B cell (primary cell): ENCODE measurements at regions not wholly inside any gene's neighbourhood (a gene's known extent, or its start where the extent isn't known, plus 50 kb on each side); places are given as distances from the start of the nearest gene placed in this dataset.

ENCODE experiments used
- ATAC-seq: fragments of 200-7000 bp; cut with Tn5 transposase; one replicate; pipeline ENCODE4 v1.10.0; 2021; ENCODE audit warnings: low read depth, mild to moderate bottlenecking, moderate number of reproducible peaks, moderate library complexity
- CTCF ChIA-PET: fragments of 350-600 bp; sonication (Branson Sonifier 250); formaldehyde crosslinking; loops from one replicate; lab custom pipeline; 2021; ENCODE audit warnings: antibody characterized with exemption, inconsistent platforms; lab: Charles Lee
- POLR2A ChIA-PET: fragments of 350-600 bp; sonication (Branson Sonifier 250); formaldehyde crosslinking; loops from one replicate; lab custom pipeline; 2021; ENCODE audit warnings: antibody characterized with exemption; lab: Charles Lee
- DNase-seq: peaks from one replicate; pipeline ENCODE4 v3.0.0; 2013
- H2AFZ ChIP-seq: 2 replicates; pipeline ENCODE4 v1.6.1; 2012; ENCODE audit warnings: mild to moderate bottlenecking, low read depth, low read length; ENCODE audit not compliant: insufficient read depth, poor library complexity, severe bottlenecking
- H3K27ac ChIP-seq, 2 donors: 1 replicate in 1 of 2; 2 replicates in 1 of 2; pipeline ENCODE4 v1.5.1; 2012 to 2013; ENCODE audit warnings: low read length in 2 of 2, mild to moderate bottlenecking in 2 of 2, moderate library complexity in 1 of 2
- H3K27me3 ChIP-seq, 4 experiments: fragments of 200-600 bp in 1 of 4; sonication (generic) in 1 of 4; replicated peaks in 1 of 4; 1 replicate in 2 of 4; 2 replicates in 2 of 4; pipeline versions ENCODE4 v1.6.1 to v1.7.0; 2013 to 2016; ENCODE audit warnings: low read length in 3 of 4, mild to moderate bottlenecking in 2 of 4, mixed read lengths in 1 of 4, moderate library complexity in 1 of 4; ENCODE audit not compliant: insufficient read depth in 4 of 4, control insufficient read depth in 3 of 4; ENCODE audit errors: control extremely low read depth in 1 of 4
- H3K36me3 ChIP-seq, 2 experiments: replicated peaks in 1 of 2; 1 replicate in 1 of 2; 2 replicates in 1 of 2; pipeline versions ENCODE4 v1.6.1 to v1.7.1; 2013; ENCODE audit warnings: low read length in 1 of 2; ENCODE audit not compliant: insufficient read depth in 2 of 2, control insufficient read depth in 1 of 2; ENCODE audit errors: control extremely low read depth in 1 of 2, extremely low read depth in 1 of 2
- H3K4me1 ChIP-seq, 2 donors: fragments of 200-600 bp in 1 of 2; sonication (generic) in 1 of 2; 1 replicate in 1 of 2; 2 replicates in 1 of 2; pipeline versions ENCODE4 v1.5.1 to v1.6.1; 2013 to 2017; ENCODE audit warnings: low read length in 2 of 2; ENCODE audit not compliant: control insufficient read depth in 2 of 2, insufficient read depth in 2 of 2
- H3K4me2 ChIP-seq: replicated peaks from 2 replicates; pipeline ENCODE3; 2012; ENCODE audit warnings: mild to moderate bottlenecking, low read depth, low read length; ENCODE audit not compliant: poor library complexity, severe bottlenecking
- H3K4me3 ChIP-seq, 5 experiments: fragments of 200-600 bp in 1 of 5; sonication (generic) in 1 of 5; 1 replicate in 3 of 5; 2 replicates in 2 of 5; pipeline versions ENCODE4 v1.5.1 to v1.7.0; 2011 to 2016; ENCODE audit warnings: low read length in 4 of 5, mild to moderate bottlenecking in 4 of 5, low read depth in 2 of 5, control low read depth in 1 of 5, moderate library complexity in 1 of 5; ENCODE audit not compliant: insufficient read depth in 1 of 5; ENCODE audit errors: control extremely low read depth in 1 of 5, extremely low read depth in 1 of 5
- H3K79me2 ChIP-seq: fragments of 200-600 bp; sonication (generic); one replicate; pipeline ENCODE4 v1.6.0; 2016; ENCODE audit warnings: low read length; ENCODE audit not compliant: control insufficient read depth, insufficient read depth
- H3K9ac ChIP-seq: fragments of 200-600 bp; sonication (generic); 2 replicates; pipeline ENCODE4 v1.6.1; 2017; ENCODE audit warnings: mild to moderate bottlenecking, low read length, moderate library complexity
- H3K9me3 ChIP-seq, 3 donors: one replicate each; pipeline versions ENCODE4 v1.6.1 to v1.7.1; 2013; ENCODE audit warnings: low read length in 2 of 3; ENCODE audit not compliant: control insufficient read depth in 2 of 3, insufficient read depth in 1 of 3; ENCODE audit errors: control extremely low read depth in 1 of 3
- H4K20me1 ChIP-seq: 2 replicates; pipeline ENCODE4 v1.6.0; 2012; ENCODE audit warnings: mild to moderate bottlenecking, low read length; ENCODE audit not compliant: insufficient read depth, control insufficient read depth, poor library complexity, severe bottlenecking
- H3K27ac Mint-ChIP-seq: one replicate; pipeline ENCODE4 v1.8.0; 2021; ENCODE audit warnings: mixed read lengths
- H3K27me3 Mint-ChIP-seq: one replicate; pipeline ENCODE4 v1.8.0; 2021; ENCODE audit warnings: mixed read lengths
- H3K4me1 Mint-ChIP-seq: one replicate; pipeline ENCODE4 v1.8.0; 2021; ENCODE audit warnings: mixed read lengths
- H3K4me3 Mint-ChIP-seq: one replicate; pipeline ENCODE4 v1.8.0; 2021; ENCODE audit warnings: mixed read lengths
- H3K9me3 Mint-ChIP-seq: one replicate; pipeline ENCODE4 v1.8.0; 2022; ENCODE audit warnings: mixed read lengths; ENCODE audit not compliant: insufficient read depth
- CTCF ChIP-seq: fragments of 200-600 bp; IDR thresholded peaks from one replicate; pipeline ENCODE4 v1.8.0; 2022; ENCODE audit warnings: antibody characterized with exemption, mild to moderate bottlenecking
- EZH2 ChIP-seq: IDR thresholded peaks from 2 replicates; pipeline ENCODE4 v1.6.1; 2012; ENCODE audit warnings: borderline replicate concordance, low read depth, mild to moderate bottlenecking, moderate library complexity, low read length; ENCODE audit not compliant: insufficient read depth, poor library complexity, severe bottlenecking
- intact Hi-C: fragments of 100-400 bp; cut with micrococcal nuclease; formaldehyde crosslinking; loops from one replicate; pipeline ENCODE4 v1.10.0; 2022

GRCh38 chr5:84494453-84494852, 109.8 kb upstream of the EDIL3 start:
- H3K9me3 ChIP-seq: no peaks in the 10 kb centered on the region
- H3K4me2 ChIP-seq: no peak overlapping the region
- CTCF ChIA-PET: no interaction called here
- DNase-seq (no peak), ATAC-seq (no peak)
- no peaks in the 10 kb centered on the region for H3K36me3 ChIP-seq
- H3K4me1 Mint-ChIP-seq: no peaks in the 10 kb centered on the region
- TF ChIP-seq EZH2: no peak
- H3K9me3 Mint-ChIP-seq: peaks cover 2% of the 10 kb centered on the region
- no peaks in the 10 kb centered on the region for H4K20me1 ChIP-seq
- H3K27ac Mint-ChIP-seq: no peak overlapping the region
- no peak overlapping the region for H2AFZ ChIP-seq
- no peak overlapping the region for H3K4me3 Mint-ChIP-seq
- no peak overlapping the region for H3K9ac ChIP-seq
- intact Hi-C loops: no loop called here
- H3K4me1 ChIP-seq: no peaks in the 10 kb centered on the region
- H3K79me2 ChIP-seq: no peaks in the 10 kb centered on the region
- no peak overlapping the region for H3K4me3 ChIP-seq
- POLR2A ChIA-PET: no interaction called here
- H3K27me3 ChIP-seq: no peaks in the 10 kb centered on the region
- no peak overlapping the region for H3K27ac ChIP-seq
- no peaks in the 10 kb centered on the region for H3K27me3 Mint-ChIP-seq

GRCh38 chr5:84487963-84488362, 103.3 kb upstream of the EDIL3 start:
- H3K4me2 ChIP-seq: no peak overlapping the region
- intact Hi-C loops: no loop called here
- no peaks in the 10 kb centered on the region for H4K20me1 ChIP-seq
- no peaks in the 10 kb centered on the region for H3K79me2 ChIP-seq
- no peaks in the 10 kb centered on the region for H3K9me3 Mint-ChIP-seq
- H3K4me3 ChIP-seq: no peak overlapping the region
- H3K4me1 ChIP-seq: no peaks in the 10 kb centered on the region
- no peaks in the 10 kb centered on the region for H3K9me3 ChIP-seq
- H3K4me1 Mint-ChIP-seq: no peaks in the 10 kb centered on the region
- H3K27ac ChIP-seq: no peak overlapping the region
- H3K4me3 Mint-ChIP-seq: no peak overlapping the region
- ChIA-PET CTCF (no interaction called here), POLR2A (no interaction called here)
- H3K27me3 Mint-ChIP-seq: no peaks in the 10 kb centered on the region
- H3K9ac ChIP-seq: no peak overlapping the region
- H3K27me3 ChIP-seq: no peaks in the 10 kb centered on the region
- ATAC-seq (no peak), DNase-seq (no peak)
- no peak for TF ChIP-seq CTCF
- H3K27ac Mint-ChIP-seq: no peak overlapping the region
- no peak overlapping the region for H2AFZ ChIP-seq
- no peaks in the 10 kb centered on the region for H3K36me3 ChIP-seq
